ENCODE measurements at regions not wholly inside any gene's neighbourhood (a gene's known extent, or its start where the extent isn't known, plus 50 kb on each side); places are given as distances from the start of the nearest gene placed in this dataset.
"Not testable (repeated sequence)": the region's sequence is repeated elsewhere in the genome, so short reads cannot be mapped to it uniquely, and the experiment has no call there.

DNA sequence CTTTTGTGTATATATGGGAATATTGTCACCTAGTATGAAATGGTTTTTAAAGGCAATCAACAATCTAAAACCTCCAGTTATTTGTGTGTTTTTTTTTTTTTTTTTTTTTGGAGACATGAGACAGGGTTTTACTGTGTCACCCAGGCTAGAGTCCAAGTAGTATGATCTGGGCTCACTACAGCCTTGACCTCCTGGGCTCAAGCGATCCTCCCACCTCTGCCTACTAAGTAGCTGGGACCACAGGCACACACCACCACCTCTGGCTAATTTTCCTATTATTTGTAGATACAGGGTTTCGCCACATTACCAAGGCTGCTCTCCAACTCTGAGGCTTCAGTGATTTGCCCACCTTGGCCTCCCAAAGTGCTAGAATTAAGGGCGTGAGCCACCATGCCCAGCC lies 349.9 kb downstream of the UTRN start (continued):
- TF ChIP-seq TEAD2 (CRISPR knock-in tag; IDR thresholded peaks at IDR 0.05) (no peak), HMG20A (CRISPR knock-in tag; IDR thresholded peaks at IDR 0.05; ENCODE audit: borderline replicate concordance) (no peak), GMEB1 (CRISPR knock-in tag; IDR thresholded peaks at IDR 0.05; ENCODE audit: borderline replicate concordance) (no peak), NCOR1 (IDR thresholded peaks at IDR 0.05; ENCODE audit: borderline replicate concordance, low read length) (no peak), EP300 (IDR thresholded peaks at IDR 0.05; ENCODE audit: low read depth in 2 of 2, low read length in 2 of 2) (peak in 1 of 2 experiments; percentile 18; a peak in 1 of 4 replicates), EP300 (CRISPR knock-in tag; IDR thresholded peaks at IDR 0.05; ENCODE audit: borderline replicate concordance) (no peak), PHF5A (CRISPR knock-in tag; IDR thresholded peaks at IDR 0.05; ENCODE audit: low read depth, unreplicated experiment) (no peak), SALL1 (CRISPR knock-in tag; IDR thresholded peaks at IDR 0.05) (peak; percentile 51), ZNF260 (CRISPR knock-in tag; IDR thresholded peaks at IDR 0.05; ENCODE audit: borderline replicate concordance, low read depth) (no peak), ASH2L (IDR thresholded peaks at IDR 0.05; ENCODE audit: insufficient read length, low read depth, low read length) (no peak), NR2F6 (IDR thresholded peaks at IDR 0.05) (peak; percentile 55), NR2F6 (CRISPR knock-in tag; IDR thresholded peaks at IDR 0.05) (peak; percentile 54; the same call in 1 of the 2 replicates), TCF12 (IDR thresholded peaks at IDR 0.05) (no peak), TCF12 (CRISPR knock-in tag; IDR thresholded peaks at IDR 0.05) (no peak), PCBP1 (IDR thresholded peaks at IDR 0.05; ENCODE audit: borderline replicate concordance, low read depth, low read length) (no peak), XRCC5 (optimal IDR thresholded peaks at IDR 0.05; ENCODE audit: low read length) (no peak), ZNF280B (CRISPR knock-in tag; IDR thresholded peaks at IDR 0.05; ENCODE audit: borderline replicate concordance) (no peak)
- TF ChIP-seq, protein P1, sequence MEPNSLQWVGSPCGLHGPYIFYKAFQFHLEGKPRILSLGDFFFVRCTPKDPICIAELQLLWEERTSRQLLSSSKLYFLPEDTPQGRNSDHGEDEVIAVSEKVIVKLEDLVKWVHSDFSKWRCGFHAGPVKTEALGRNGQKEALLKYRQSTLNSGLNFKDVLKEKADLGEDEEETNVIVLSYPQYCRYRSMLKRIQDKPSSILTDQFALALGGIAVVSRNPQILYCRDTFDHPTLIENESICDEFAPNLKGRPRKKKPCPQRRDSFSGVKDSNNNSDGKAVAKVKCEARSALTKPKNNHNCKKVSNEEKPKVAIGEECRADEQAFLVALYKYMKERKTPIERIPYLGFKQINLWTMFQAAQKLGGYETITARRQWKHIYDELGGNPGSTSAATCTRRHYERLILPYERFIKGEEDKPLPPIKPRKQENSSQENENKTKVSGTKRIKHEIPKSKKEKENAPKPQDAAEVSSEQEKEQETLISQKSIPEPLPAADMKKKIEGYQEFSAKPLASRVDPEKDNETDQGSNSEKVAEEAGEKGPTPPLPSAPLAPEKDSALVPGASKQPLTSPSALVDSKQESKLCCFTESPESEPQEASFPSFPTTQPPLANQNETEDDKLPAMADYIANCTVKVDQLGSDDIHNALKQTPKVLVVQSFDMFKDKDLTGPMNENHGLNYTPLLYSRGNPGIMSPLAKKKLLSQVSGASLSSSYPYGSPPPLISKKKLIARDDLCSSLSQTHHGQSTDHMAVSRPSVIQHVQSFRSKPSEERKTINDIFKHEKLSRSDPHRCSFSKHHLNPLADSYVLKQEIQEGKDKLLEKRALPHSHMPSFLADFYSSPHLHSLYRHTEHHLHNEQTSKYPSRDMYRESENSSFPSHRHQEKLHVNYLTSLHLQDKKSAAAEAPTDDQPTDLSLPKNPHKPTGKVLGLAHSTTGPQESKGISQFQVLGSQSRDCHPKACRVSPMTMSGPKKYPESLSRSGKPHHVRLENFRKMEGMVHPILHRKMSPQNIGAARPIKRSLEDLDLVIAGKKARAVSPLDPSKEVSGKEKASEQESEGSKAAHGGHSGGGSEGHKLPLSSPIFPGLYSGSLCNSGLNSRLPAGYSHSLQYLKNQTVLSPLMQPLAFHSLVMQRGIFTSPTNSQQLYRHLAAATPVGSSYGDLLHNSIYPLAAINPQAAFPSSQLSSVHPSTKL (CRISPR knock-in tag; IDR thresholded peaks at IDR 0.05): peak; percentile 30; the same call in 1 of the 2 replicates

DNA sequence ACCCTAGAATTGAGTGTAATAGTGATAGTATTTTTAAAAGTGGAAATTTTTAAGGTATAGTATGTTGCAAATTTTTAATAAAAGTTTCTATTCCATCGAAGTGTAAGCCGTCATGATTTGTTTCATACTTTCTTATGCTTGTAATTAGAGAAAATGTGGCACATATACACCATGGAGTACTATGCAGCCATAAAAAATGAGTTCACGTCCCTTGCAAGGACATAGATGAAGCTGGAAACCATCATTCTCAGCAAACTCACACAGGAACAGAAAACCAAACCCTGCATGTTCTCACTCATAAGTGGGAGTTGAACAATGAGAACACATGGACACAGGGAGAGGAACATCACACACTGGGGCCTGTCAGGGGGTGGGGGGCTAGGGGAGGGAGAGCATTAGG lies 350.9 kb downstream of the UTRN start:
- DNase-seq (ENCODE audit: low spot score); H3K79me2 ChIP-seq (ENCODE audit: insufficient read depth, low read length); H3K4me2 ChIP-seq (ENCODE audit: low read depth, low read length); ATAC-seq; H3K36me3 ChIP-seq (replicated peaks in 1 of 2; ENCODE audit: control insufficient read depth in 1 of 2, insufficient read depth in 2 of 2, low read length in 2 of 2); H3K4me3 ChIP-seq (replicated peaks in 1 of 3; ENCODE audit: insufficient read depth in 1 of 3, low read depth in 2 of 3, low read length in 3 of 3); BruUV-seq (replicated peaks); POLR2A ChIA-PET; FAIRE-seq; H2AFZ ChIP-seq (ENCODE audit: low read length); H3K9me3 ChIP-seq (ENCODE audit: low read length); CTCF ChIA-PET (ENCODE audit: low intra/inter-chr PET ratio, low total read pairs); H3K9ac ChIP-seq (ENCODE audit: insufficient read depth, low read depth, low read length); H3K27ac ChIP-seq (ENCODE audit: extremely low read length, insufficient read depth, low read length); intact Hi-C loops (cut with micrococcal nuclease; ENCODE audit: unreplicated experiment); in situ Hi-C loops (cut with HindIII; ENCODE audit: extremely low pct_ligation_motif_present, low pct_unique_long_range_greater_than_20kb); H3K27me3 ChIP-seq (ENCODE audit: control insufficient read depth in 1 of 2, insufficient read depth in 2 of 2, low read length in 2 of 2): not testable (repeated sequence)
- H3K4me1 ChIP-seq (ENCODE audit: insufficient read depth, low read length): peaks cover 18% of the 10 kb centered on the region
- peaks cover 15% of the 10 kb centered on the region; the same call in 1 of the 2 replicates for H4K20me1 ChIP-seq (ENCODE audit: insufficient read depth, low read length)
- WGBS (ENCODE audit: low lambda C conversion rate): 98% methylated on average over 3 of the region's 3 CpGs

Data from HepG2 (cell line).